Hematopoietic multipotent progenitor cell treated with erythropoietin and hydrocortisone succinate and interleukin-3 and kit ligand, for 17 days (in vitro differentiated cells): ENCODE measurements at regions not wholly inside any gene's neighbourhood (a gene's known extent, or its start where the extent isn't known, plus 50 kb on each side); places are given as distances from the start of the nearest gene placed in this dataset.

ENCODE experiments used
- DNase-seq: peaks from one replicate; pipeline ENCODE4 v3.0.0-alpha.2; 2015; ENCODE audit warnings: low spot score

DNA sequence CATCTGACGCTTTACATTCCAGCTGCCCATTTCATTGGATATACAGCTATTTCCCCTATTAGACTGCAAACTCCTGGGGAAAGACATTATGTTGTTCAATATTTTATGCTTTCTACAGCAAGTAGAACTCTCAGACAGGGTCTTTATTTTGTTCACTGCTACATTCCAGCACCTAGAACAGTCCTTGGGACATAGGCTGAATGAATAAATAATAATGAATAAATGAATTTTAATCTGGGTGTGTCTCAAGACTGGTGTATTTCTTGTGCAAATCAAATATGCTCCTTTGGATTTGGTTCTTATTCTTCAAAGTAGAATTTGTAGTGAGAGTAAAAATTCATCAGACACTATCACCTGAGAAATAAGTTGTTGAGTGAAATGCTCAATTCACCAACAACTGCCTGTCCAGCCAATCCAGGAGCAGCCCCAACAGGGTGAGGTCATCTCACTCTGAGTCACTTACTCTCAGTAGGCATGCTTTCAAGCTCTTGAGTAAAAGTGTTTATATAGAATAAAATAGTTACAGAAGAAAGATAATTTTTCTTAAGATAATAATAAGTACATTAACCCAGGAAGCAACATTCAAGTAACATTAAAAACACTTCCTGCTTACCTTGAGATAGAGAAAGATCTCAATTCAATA lies 287.5 kb upstream of the NPVF start:
- DNase-seq: no peak

- DNase-seq: no peak
These were observed 289.6 kb upstream of the NPVF start for GRCh38 chr7:25517906-25518305.

GRCh38 chr7:25520017-25520416 lies 291.7 kb upstream of the NPVF start:
- DNase-seq: no peak

- DNase-seq: no peak
These were observed 292.2 kb upstream of the NPVF start for GRCh38 chr7:25520516-25520915.

DNA sequence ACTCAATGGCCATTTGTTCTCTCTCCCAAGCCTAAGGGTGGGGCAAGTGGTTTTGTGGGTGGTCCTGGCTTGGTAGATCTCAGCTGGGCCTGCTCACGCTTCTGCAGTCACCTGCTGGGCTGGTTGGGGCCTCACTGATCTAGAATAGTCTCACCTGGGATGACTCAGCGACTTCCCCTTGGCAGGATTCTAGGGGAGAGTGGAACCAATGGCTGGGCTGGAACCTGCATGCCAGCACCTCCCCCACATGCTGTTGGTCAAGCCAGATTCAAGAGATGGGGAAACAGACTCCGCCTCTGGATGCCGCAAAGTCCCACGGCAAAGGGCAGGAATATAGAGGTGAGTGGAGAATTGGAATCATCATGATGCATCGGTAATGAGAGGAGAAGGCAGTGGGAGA lies 292.9 kb upstream of the NPVF start:
- DNase-seq: no peak

GRCh38 chr7:25522727-25523126 lies 294.4 kb upstream of the NPVF start:
- DNase-seq: no peak

GRCh38 chr7:25527665-25528170 lies 299.4 kb upstream of the NPVF start:
- no peak for DNase-seq

GRCh38 chr7:25529320-25529719 lies 301.0 kb upstream of the NPVF start:
- no peak for DNase-seq

- no peak for DNase-seq
These were observed 308.6 kb upstream of the NPVF start for GRCh38 chr7:25536851-25537250.

GRCh38 chr7:25537662-25538375 lies 309.5 kb upstream of the NPVF start:
- no peak for DNase-seq

GRCh38 chr7:25541094-25541821 lies 313.0 kb upstream of the NPVF start:
- no peak for DNase-seq

GRCh38 chr7:25541877-25542276 lies 313.6 kb upstream of the NPVF start:
- DNase-seq: no peak

DNA sequence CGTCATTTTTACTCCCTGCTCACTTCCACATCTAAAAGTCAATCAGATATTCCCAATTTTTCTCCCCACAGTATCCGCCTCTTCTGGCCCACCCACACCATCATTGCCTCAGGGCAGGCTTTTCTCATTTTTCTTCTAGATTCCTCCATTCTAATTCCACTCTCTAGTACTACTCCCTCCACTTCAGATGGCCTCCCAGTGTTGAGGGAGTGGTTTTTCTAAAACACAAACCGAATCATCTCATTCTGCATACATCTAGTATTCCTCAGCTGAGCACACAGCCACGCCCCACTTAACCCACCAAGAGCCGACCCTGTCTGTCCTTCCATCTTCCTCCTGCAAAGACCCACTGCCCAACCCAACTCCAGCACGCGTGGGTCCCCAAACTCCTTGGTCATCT lies 314.9 kb upstream of the NPVF start:
- no peak for DNase-seq

DNA sequence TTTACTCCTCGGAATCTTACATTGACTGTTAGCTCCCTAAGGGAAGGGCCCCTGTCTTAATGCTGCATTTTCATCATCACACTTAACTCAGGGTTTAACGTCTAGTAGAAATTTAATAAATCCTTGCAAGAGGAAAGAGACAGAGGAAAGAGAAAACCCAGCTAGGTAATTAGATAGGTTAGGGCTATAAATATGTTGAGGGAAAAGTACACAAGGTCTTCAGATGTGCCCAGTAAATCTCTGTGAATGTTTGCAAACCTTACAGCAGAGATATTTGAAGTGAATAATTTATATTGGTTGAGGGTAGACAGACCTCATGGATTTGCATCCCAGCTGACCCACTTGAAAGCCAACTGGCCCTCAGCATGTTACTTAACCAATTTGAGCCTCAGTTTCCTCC lies 315.5 kb upstream of the NPVF start:
- no peak for DNase-seq

DNA sequence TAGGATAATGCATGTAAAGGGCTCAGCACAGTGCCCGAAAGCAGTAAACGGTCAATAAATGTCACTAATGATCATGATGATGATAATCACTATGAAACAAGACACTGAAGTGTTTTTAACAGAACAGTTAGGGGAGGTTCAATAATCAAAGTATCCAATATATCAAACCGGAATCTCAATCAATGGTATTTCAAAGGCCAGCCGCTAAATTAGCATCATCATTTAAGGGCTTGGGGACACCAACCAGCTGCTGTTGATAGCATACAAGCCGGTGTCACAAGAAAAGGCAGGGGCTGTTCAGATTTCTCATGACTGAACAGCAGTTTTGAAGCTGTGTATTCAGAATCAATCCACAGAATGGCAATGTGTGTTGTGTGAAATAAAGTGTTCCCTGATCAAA lies 316.0 kb upstream of the NPVF start:
- DNase-seq: no peak

- no peak for DNase-seq
These were observed 317.1 kb upstream of the NPVF start for GRCh38 chr7:25545124-25546008.

DNA sequence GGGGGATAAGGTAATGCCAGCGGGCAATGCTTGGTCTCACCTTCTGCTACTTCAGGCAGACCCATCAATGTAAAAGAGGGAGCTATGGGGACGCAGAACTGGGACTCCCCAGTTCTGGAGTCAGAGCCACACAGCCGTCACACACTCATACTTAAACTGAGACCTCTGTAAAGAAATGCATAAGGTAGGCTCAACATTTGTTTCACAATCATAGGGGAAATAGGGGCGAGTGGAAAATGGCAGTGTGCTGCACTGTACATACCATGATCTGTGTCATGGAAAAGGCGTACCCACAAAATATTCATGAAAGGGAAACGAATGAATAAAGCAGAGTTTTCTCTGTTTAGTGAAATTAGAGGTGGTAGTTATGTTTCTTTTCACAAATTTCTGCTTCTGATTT lies 318.0 kb upstream of the NPVF start:
- DNase-seq: no peak

- DNase-seq: no peak
These were observed 321.1 kb upstream of the NPVF start for GRCh38 chr7:25549271-25549921.

- DNase-seq: no peak
These were observed 321.9 kb upstream of the NPVF start for GRCh38 chr7:25550149-25550548.

DNA sequence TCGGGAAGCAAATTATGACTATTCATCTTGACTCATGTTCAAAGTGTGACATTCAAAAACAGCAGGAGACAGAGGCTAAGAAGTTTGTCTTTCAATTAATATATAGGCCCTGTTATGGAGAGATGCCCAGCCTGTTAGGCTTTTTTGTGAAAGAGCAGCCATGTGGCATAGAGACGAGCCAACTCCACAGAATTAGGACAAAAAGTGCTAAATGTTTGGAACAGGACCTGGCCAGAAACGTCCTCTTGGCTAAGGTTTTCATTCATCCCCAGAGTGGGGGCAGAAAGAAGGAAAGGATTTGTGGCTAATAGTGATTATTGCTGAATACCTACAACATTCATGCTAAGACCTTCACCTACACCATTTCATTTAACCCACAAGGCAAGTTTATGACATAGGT lies 324.7 kb upstream of the NPVF start:
- no peak for DNase-seq

DNA sequence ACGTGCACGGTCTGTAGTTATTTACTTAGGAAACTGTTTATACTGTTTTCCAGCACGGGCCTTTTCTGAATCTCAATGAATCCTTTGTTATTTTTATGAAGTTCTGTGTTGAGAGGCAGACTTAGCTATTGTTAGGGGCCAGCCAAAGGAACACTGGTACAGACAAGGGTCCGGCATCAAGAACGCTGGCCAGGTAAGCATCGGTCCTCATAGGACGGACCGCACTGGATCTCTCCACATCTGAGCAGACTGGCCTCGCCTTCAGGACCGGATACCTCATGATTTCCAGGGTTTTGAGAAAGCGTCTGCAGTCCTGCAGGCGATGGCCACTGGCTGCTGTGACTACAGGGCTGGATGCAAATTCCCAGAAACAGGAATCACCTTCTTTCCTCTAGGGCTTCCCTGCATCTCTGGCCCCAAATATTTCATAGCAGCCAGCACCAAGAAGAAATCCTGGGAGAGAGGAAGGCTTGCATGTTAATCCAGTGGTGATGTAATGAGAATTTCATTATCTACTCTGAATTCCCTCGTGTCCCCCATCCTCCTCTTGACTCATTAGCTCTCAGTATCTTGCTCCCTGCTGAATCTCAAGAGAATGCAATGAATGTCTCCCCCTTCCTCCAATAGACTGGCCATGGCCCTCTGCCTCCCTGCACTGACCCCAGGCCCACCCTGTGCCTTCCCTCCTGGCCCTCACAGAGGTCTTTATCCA lies 325.4 kb upstream of the NPVF start:
- no peak for DNase-seq
